Medulla oblongata (tissue), 1 donor: ENCODE measurements at regions not wholly inside any gene's neighbourhood (a gene's known extent, or its start where the extent isn't known, plus 50 kb on each side); places are given as distances from the start of the nearest gene placed in this dataset.

Source experiments
- DNase-seq: peaks from one replicate; pipeline ENCODE4 v3.0.0-alpha.2; 2015; ENCODE audit errors: extremely low spot score

DNA sequence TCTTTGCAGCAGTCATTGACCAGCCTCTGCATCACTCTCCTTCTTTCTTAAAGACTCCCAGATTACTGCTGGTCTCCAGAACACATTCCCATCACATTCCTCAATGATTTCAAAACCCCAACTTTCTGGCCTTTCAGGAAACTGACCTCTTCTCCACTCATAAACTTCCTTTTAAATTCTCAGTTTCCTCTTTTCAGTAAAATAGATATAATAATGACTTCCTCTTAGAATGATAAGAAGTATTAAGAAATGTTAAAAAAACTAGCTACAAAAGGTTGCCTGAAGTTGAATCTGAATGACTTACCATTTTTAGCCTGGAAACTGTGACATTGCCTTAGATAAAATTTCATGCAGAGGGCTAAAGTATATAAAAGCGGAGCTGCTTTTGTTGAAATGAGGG is 239.3 kb downstream of the OGFRL1 start:
- DNase-seq: no peak

GRCh38 chr6:71529026-71529425 is 240.4 kb downstream of the OGFRL1 start:
- DNase-seq: no peak

- DNase-seq: no peak
Measured at GRCh38 chr6:71529769-71530168, 241.2 kb downstream of the OGFRL1 start.

DNA sequence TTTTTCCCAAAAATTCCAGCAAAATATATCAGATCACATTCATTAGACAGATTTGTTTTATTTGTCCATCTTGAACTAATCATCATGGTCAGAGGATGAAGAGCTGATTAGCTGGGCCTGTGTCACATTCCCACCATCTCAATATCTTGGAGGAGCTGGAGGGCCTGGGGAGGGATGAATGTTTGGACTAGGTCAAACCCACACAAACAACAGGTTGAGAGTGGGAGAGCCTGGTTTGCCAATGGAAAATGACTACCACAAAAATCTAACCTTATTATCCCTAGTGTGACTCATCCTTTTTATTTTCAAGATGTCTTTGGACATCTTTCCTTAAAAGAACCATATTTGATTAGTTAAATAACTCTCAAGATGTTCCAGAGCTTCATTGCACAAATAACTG is 242.4 kb downstream of the OGFRL1 start:
- DNase-seq: no peak

- no peak for DNase-seq
Measured at GRCh38 chr6:71531841-71532240, 243.2 kb downstream of the OGFRL1 start.

DNA sequence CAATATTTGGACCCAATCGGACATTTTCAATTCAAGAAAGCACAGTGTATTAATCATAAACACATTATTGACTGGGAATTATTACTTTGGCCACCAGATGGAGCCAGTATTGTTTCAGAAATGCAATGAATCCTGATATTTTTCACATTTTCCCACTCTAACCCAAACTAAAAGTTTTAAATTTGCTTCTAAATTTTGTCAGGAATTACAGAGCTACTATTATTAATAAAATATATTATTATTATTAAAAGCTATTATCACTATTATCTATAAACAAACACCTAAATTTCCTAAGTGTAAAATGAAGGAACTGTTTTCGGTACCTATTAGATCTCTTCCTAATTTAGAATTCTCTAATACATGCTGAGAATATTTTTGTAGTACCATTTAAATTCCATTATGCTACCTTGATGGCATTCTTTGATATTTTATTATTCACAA is 245.3 kb downstream of the OGFRL1 start:
- DNase-seq: peak; percentile 37

GRCh38 chr6:71534921-71535320 is 246.3 kb downstream of the OGFRL1 start:
- DNase-seq: no peak

- peak; percentile 11 for DNase-seq
Measured at GRCh38 chr6:71537717-71538116, 249.1 kb downstream of the OGFRL1 start.

DNA sequence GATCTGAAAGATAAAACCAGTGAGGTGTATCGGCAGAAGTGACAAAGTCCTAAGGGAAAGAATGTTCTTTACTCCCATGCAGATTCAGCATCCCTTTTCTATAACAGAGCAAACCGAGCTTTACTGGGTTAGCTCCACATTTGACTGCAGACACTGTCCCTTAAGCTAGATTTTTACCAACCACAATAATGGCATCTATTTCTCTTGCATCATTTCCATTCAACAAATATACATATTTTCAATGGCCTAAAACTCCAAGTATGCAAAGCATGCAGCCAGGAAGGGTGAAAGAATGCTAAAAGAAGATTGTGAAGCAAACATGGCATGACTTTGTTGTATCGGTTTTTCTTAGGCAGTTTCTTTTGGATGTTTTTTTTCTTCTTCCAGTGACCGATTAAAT is 255.4 kb downstream of the OGFRL1 start:
- DNase-seq: no peak

DNA sequence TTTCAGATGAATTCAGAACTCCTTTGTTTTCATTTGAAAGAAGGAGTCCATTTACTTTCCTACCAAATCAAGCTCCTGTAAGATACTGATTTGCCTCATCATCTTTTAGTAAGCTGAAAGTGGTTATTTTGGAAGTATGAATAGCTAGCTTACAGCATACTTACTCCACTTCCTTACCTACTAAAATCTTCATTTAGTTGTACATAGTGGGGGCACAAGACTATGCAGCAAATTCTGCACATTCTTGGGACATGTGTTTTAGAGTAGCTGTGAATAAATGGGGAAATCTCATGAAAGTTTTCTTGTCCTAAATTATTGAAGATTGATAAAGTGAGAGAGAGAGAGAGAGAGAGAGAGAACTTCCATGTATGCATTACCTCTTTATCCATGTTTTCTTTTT is 256.3 kb downstream of the OGFRL1 start:
- DNase-seq: no peak

- DNase-seq: no peak
Measured at GRCh38 chr6:71545905-71546304, 257.3 kb downstream of the OGFRL1 start.

DNA sequence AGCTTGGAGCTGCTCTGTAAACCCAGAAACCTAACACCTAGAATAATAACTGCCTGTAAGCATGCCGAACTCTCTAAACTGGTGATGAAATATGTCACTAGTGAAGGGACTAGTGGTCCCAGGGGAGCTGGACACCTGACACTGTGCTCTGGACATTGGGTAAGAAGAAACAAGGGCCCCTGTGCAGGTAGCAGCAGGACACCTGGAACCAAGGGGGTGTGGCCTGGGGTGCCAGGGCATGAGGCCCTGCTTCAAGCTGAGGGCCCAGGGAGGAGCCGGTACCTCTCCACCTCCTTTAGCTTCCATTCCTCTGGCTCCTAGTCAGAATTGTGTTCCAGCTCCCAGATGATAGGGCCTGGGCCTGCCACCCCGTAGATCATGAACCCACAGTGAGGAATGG is 263.2 kb downstream of the OGFRL1 start:
- no peak for DNase-seq

GRCh38 chr6:71556141-71556540 is 267.5 kb downstream of the OGFRL1 start:
- no peak for DNase-seq

DNA sequence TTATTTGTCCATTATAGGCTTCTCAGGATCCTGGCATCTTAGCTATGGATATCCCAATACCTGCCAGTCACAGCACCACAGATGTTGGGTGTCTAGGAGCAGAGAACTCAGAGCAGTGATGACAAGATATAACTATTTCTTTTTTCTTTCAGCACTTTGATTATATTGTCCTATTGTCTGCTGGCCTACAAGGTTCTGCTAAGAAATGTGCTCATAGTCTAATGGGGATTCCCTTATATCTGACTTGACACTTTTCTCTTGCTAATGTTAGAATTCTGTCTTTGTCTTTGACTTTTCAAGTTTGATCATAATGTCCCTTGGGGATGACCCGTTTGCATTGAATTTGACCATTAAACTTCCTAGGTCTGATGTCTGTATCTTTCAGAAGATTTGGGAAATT is 270.4 kb downstream of the OGFRL1 start:
- no peak for DNase-seq

DNA sequence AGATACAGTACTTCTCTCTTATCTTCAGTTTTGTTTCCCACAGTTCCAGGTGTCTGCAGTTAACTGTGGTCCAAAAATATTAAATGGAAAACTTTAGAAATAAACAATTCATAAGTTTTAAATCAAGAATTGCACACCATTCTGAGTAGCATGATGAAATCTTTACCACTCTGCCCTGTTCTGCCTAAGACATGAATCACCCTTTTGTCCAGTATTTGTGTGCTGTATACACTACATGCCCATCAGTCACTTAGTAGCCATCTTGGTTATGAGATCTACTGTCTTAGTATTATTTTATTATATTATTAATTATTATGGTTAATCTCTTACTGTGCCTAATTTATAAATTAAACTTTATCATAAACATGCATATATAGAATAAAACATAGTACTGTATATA is 279.0 kb downstream of the OGFRL1 start:
- no peak for DNase-seq

DNA sequence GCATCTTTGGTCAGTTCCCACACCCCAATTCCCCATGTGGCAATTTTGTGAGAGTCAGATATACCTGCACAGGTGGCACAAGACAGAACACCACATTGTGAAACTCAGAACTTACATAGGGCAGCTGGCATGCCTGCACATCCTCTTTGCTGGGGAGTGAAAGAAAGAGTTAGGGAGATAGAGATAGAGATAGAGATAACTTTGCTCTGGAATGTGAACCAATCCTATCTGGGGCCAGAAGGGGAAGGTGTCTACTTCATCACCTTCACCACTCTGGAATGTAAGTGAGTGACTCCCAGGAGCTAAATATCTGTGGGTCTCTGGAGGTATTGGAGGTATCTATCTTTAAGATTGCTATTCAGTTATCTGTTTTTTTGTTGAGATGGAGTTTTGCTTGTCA is 289.2 kb downstream of the OGFRL1 start:
- no peak for DNase-seq

DNA sequence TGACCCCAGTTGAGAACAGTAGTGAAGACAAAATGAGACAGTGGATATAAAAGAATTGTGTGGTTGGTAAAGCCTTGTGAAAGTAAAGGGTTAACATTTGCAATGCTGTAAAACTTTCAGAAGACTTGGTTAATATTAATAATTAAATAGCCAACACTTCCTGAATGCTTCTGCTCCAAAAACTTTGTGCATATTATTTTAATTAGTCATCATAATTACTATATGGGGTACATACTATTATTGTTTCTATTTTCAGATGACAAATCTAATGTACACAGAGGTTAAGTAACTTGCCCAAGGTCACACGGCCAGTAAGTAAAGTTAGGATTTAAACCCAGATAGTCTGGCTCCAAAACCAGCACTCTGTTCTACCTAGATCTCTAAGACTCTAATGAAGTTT is 291.3 kb downstream of the OGFRL1 start:
- no peak for DNase-seq

GRCh38 chr6:71582820-71583219 is 294.2 kb downstream of the OGFRL1 start:
- no peak for DNase-seq

- DNase-seq: no peak
Measured at GRCh38 chr6:71584712-71585436, 296.3 kb downstream of the OGFRL1 start.

DNA sequence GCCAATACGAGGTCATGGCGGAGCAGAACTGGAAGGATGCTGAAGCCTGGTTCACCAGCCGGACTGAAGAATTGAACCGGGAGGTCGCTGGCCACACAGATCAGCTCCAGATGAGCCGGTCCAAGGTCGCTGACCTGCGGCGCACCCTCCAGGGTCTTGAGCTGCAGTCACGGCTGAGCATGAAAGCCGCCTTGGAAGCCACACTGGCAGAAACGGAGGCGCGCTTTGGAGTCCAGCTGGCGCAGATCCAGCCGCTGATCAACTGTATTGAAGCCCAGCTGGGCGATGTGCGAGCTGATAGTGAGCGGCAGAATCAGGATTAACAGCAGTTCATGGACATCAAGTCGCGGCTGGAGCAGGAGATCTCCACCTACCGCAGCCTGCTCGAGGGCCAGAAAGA is 296.9 kb downstream of the OGFRL1 start:
- DNase-seq: no peak

- no peak for DNase-seq
Measured at GRCh38 chr6:71588490-71588889, 297.9 kb upstream of the RIMS1 start.

DNA sequence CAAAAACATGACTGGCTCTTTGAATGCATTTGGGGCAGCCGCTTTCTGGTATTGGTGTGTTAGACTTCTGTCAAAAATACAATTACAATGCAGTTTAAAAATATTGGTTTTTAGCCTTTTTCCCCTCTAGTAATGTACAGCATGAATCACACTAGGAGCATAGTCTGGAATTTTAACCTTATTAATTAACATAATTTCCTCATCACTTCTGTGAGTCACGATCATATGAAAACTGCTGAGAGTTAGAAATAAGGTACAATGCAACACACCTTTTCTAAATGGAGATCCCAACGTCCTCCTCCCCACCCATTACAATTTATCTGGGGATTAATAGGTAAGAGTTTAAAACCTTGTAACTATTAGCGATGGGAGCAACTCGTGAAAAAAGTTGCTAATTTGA is 297.1 kb upstream of the RIMS1 start:
- no peak for DNase-seq

GRCh38 chr6:71592643-71593042 is 293.7 kb upstream of the RIMS1 start:
- DNase-seq: no peak

DNA sequence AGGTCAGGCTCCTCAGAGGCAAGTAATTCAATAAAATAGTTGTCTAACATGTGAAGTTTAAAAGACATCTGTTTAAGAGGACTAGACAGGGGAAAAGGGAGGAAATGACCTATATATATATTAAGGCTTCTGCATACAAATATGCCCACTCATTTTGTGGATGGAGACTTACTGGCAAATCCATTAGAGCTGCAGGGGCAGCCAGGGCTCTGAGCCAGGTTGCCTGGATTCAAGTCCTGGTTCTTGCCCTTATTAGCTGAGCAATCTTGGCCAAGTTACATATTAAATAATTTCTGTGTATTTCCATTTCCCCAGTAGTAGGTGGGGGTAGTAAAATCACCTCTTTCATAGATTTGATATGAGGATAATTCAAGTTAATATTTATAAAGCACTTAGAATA is 287.0 kb upstream of the RIMS1 start:
- DNase-seq: peak; percentile 18
